OCI-LY1 (cell line): ENCODE measurements at regions not wholly inside any gene's neighbourhood (a gene's known extent, or its start where the extent isn't known, plus 50 kb on each side); places are given as distances from the start of the nearest gene placed in this dataset.

Source experiments
- EZH2 ChIP-seq: fragments of 200-600 bp; sonication (generic), shearing (Covaris generic); IDR thresholded peaks from 2 replicates; pipeline ENCODE4 v1.8.0; 2017; ENCODE audit warnings: borderline replicate concordance, mixed run types, mild to moderate bottlenecking, antibody characterized with exemption, low read length, moderate library complexity, mixed read lengths
- TF ChIP-seq, protein P1 (sequence below): fragments of 200-600 bp; sonication (generic), shearing (Covaris generic); IDR thresholded peaks from 2 replicates; pipeline ENCODE4 v1.5.1; 2017; ENCODE audit warnings: mild to moderate bottlenecking, antibody characterized with exemption, low read length, moderate library complexity, mixed read lengths

- TF ChIP-seq, protein P1, sequence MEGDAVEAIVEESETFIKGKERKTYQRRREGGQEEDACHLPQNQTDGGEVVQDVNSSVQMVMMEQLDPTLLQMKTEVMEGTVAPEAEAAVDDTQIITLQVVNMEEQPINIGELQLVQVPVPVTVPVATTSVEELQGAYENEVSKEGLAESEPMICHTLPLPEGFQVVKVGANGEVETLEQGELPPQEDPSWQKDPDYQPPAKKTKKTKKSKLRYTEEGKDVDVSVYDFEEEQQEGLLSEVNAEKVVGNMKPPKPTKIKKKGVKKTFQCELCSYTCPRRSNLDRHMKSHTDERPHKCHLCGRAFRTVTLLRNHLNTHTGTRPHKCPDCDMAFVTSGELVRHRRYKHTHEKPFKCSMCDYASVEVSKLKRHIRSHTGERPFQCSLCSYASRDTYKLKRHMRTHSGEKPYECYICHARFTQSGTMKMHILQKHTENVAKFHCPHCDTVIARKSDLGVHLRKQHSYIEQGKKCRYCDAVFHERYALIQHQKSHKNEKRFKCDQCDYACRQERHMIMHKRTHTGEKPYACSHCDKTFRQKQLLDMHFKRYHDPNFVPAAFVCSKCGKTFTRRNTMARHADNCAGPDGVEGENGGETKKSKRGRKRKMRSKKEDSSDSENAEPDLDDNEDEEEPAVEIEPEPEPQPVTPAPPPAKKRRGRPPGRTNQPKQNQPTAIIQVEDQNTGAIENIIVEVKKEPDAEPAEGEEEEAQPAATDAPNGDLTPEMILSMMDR, result no peak
- TF ChIP-seq EZH2, result no peak
Observed at GRCh38 chr16:5438591-5438990, 341.0 kb upstream of the EEF2KMT start.
